Inflammatory macrophage treated with lipopolysaccharide for 4 hours (primary cell): ENCODE measurements at regions not wholly inside any gene's neighbourhood (a gene's known extent, or its start where the extent isn't known, plus 50 kb on each side); places are given as distances from the start of the nearest gene placed in this dataset.
A peak's percentile ranks its signal among the peaks of the same experiment; 100 is the strongest.

Experiments used
- DNase-seq: peaks from one replicate; pipeline ENCODE4 v3.0.0-alpha.2; 2020

- no peak for DNase-seq
Measured at GRCh38 chr9:129486756-129487657, 133.9 kb downstream of the C9orf50 start.

- DNase-seq, result no peak
Measured at GRCh38 chr9:129485145-129485774, 135.6 kb downstream of the C9orf50 start.

GRCh38 chr9:129484352-129485000 is 136.4 kb downstream of the C9orf50 start:
- no peak for DNase-seq

GRCh38 chr9:129483415-129484351 is 137.2 kb downstream of the C9orf50 start:
- peak; percentile 81 for DNase-seq

- peak; percentile 40 for DNase-seq
Measured at GRCh38 chr9:129482521-129483414, 138.1 kb downstream of the C9orf50 start.

GRCh38 chr9:129481810-129482511 is 138.9 kb downstream of the C9orf50 start:
- DNase-seq, result no peak

GRCh38 chr9:129481424-129481809 is 139.5 kb downstream of the C9orf50 start:
- DNase-seq, result no peak

GRCh38 chr9:129480745-129481144 is 140.2 kb downstream of the C9orf50 start:
- DNase-seq, result no peak

GRCh38 chr9:129480227-129480626 is 140.7 kb downstream of the C9orf50 start:
- no peak for DNase-seq

- DNase-seq, result no peak
Measured at GRCh38 chr9:129479631-129480011, 141.3 kb downstream of the C9orf50 start.

- DNase-seq, result no peak
Measured at GRCh38 chr9:129478961-129479630, 141.8 kb downstream of the C9orf50 start.

- no peak for DNase-seq
Measured at GRCh38 chr9:129478461-129478860, 142.4 kb downstream of the C9orf50 start.

GRCh38 chr9:129476821-129477611 is 143.9 kb downstream of the C9orf50 start:
- no peak for DNase-seq

GRCh38 chr9:129474740-129475404 is 146.0 kb downstream of the C9orf50 start:
- no peak for DNase-seq

- DNase-seq, result no peak
Measured at GRCh38 chr9:129473523-129474244, 147.2 kb downstream of the C9orf50 start.

- DNase-seq, result no peak
Measured at GRCh38 chr9:129472651-129473102, 148.2 kb downstream of the C9orf50 start.

- DNase-seq, result no peak
Measured at GRCh38 chr9:129471201-129472019, 149.5 kb downstream of the C9orf50 start.
